Umbilical cord (tissue), 1 donor: ENCODE measurements at regions not wholly inside any gene's neighbourhood (a gene's known extent, or its start where the extent isn't known, plus 50 kb on each side); places are given as distances from the start of the nearest gene placed in this dataset.
A peak's percentile ranks its signal among the peaks of the same experiment; 100 is the strongest.

Experiments used
- DNase-seq: peaks from one replicate; pipeline ENCODE4 v3.0.0-alpha.2; 2015; ENCODE audit warnings: low spot score

DNA sequence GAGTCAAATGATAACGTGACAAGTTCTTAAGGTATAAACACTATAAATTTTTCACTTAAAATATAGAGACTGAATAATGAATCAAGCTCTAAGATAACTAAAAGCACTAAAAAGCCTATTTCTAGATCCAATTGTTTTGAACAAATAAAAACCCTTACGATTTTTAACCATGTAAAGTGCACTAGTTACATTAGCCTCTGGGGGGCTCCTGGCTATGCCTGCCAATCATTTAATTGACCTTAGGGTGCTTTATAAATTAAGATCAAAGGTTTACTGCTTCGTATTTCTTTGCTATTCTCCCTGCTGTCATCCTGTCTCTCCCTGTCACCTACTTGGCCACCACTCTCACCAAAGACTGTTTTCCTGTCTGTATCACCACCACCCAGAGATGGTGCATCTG, 133.4 kb downstream of the ESM1 start:
- DNase-seq: no peak

DNA sequence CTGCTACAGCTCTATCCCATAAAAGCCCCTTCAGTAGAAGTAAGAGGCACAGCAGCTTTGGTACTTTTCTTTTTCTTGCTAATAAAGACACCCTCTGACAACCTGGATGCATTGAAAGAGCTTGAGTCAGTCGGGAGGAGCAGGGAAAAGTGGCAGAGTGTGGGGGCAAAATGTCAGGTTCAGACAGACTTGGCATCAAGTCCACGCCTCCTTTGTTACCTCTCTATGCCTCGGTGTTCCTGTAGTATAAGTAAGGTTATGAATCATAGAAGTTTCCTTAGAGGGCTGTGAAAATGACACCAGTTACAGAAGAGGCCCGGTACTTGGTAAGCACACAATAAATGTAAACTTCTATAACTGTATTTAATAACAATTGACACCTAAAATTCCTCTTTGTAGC, 133.9 kb downstream of the ESM1 start:
- DNase-seq: no peak

DNA sequence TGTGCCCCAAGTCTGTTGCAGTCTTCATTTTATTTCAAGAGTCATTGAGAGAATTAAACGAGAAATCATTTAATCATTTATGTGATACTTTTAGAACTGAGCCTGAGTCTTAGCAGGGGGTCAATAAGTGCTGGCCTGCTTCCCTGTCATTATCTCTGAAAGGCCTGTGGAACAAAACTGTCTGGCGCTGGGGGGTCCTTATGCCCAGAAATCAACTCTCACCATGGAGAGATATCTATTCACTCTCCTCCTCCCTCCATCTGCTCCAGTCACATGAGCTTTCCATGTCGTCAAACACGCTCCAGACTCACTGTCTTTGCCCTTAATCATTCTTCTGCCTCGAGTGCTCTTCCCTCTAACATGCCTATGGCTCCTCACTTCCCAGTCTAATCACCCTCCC, 136.8 kb downstream of the ESM1 start:
- no peak for DNase-seq

DNA sequence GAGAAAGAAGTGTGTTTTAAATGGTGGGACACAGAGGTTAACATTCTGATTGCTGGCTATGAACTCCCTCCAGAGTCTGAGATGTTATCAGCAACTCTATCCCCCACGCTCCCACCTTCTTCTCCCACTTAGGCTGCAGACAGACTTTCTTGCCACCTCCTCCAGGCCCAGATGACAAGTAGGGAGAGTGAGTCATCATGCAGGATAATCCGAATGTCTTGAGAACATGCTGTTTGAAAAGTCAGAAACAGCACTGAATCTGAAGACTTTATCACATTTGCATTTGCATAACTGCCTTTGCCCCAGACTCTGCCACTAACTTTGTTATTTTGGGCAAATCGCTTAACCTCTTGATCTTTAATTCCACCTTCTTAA, 139.8 kb downstream of the ESM1 start:
- DNase-seq: no peak

DNA sequence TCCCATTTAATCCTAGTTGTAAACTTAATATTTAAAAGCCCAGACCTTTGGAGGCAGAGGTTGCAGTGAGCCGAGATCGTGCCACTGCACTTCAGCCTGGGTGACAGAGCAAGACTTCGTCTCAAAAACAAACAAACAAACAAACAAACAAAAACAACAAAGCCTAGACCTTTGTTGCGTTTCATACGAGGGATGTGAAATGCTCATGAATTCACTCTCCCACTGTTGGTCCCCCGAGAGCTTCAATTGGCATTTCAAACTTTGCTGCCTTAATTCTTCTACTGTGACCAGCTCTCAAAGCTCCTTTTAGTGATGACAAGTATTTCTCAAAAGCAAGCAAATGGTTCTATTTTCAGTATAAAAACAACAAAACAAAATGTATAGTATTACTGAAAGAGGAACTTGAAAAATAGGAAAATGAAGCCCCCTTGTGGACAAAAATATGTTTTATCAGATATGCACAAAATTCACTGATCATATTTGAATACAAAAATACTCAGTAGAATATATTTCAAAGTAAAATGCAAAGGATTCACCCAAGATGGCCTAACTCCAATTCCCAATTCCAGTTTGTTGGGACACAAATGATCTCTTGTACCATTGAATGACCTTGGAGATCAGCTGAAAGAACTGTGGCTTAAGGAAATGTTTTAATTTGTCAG, 140.4 kb downstream of the ESM1 start:
- DNase-seq: peak; percentile 73

DNA sequence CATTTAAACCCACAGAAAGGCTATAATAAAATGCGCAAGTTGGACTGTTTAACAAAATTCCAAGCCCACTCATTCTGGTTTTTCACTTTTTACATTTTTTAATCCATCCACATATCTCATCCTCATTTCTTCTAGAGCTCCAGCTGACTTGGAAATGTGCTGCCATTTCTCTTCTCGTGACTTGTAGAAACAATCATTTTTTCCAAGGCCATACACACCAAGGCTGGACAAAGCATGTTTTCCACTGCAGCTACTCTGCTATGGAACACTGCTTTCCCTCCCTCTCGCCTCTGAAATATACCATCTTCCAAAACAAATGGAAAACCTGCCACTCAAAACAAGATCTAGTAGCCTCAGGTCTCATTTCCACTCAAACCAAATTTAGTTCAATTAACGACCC, 141.1 kb downstream of the ESM1 start:
- DNase-seq: no peak

DNA sequence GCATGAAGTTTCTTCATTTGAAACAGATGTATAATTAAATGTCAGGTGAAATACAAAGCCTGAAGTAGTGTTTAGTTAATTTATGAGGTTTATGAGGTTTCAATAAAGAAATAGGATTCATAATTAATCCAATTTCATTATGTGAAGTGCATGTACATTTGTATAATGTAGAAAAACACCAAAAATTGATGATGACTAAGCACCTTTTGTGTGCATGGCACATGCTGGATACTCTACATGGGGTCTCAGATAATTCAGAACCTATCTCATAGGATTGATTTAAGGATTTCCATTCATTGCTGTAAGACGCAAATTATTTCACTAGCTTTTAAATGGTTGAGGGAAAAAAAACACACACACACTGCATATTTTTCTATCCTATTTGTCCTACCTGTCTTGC, 143.9 kb downstream of the ESM1 start:
- DNase-seq: no peak

DNA sequence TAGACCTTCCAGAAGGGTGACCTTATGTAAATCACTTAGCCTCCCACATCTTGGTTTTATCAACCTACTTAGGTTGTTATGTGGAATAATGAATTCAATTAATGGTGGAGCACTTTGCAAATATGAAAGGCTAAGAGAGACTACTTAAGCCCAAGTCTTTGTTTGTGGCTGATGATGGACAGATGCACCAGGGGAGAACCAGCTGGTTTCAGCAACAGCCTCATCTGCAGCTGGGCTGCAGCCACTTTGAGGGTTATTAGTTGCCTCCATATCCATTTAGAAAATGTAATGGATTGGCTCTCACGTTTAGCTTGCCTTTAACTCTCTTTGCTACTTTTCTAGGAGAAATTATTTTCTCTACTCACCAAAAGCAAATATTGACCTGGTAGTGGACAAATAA, 146.6 kb downstream of the ESM1 start:
- DNase-seq: no peak

DNA sequence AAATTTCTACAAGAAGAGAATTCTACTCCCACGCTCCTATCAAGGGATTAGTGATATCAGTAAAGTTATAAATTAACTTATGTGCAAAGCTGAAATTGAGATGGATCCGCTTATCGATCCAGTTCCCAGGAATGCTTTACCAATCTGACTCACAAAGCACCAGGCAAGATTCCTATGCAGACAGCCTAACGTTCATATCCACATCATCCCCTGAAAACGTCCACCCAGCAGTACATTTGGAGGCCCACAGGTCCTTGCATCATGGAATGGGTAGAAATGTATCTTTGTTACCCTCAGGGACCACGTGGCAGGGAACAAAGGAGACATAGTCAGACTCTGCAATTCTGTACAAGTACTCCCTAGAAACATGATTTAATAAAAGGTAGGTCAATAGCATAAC, 147.4 kb downstream of the ESM1 start:
- DNase-seq: no peak

DNA sequence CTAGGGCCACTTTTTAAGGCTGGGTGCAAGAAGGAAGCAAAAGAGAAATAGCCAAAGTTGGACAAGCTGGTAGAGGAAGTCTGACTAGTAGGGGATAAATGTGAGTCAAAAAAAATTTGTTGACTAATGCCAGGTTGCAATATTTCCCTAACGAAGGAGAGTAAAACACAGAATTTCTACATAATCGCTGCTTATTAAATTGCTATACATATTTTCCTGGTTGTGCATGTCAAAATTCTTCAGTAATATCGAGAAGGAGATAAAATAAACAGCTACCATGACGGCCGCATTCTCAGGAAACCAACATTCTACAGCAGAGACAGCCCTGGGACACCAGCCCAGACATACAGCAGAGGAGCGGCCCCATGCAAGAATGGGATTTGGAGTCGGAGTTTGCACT, 148.3 kb downstream of the ESM1 start:
- DNase-seq: no peak

DNA sequence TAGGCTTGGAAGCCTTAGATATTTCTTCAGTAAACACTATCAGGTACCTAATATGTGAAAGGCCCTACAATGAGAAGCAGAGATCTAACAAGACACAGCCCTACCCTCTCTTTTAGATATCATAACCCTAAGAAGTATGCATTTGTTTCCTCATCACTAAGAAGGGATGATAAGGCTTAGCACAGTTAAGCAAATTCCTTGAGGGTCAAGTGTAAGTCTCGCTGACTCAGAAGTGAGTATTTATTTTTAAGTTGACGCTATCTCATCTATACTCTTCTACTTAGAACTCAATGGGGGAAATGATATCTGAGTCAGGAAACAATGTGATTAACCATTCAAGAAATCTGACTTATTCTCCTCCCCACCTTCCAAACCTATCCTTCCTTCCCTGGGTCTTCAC, 149.7 kb downstream of the ESM1 start:
- DNase-seq: no peak

DNA sequence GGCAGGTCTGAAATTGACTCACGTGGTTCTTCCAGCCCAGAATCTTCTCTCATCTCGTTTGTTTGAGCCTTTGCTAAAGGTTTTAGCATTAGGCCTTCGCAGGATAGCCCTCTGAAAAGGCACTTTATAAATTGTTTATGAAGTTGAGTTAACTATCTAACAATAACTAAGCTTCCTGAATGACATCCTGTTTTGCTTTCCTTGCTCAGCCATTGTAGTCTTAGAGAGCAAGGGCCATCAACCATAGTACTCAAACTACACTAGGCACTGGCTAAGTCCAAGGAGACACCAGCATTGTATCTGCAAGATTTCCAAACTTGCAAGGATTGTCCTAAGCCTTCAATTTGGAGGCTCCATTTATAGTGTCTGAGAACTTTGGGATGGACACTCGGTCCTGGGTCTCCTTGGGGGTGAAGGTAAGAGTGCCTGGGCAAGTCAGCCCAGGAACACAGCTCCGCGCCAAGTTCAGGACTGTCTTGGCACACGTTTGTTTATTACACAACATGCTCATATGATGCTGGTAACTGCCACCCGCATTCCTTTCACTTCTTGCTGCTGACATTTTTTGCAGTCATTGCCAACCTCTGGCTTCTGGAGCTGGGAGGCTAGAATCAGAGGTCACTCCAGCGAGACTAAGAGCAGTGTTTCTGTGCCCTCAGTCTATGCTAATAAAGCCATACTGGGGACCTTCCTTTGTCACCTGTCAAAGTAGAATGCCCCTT, 151.1 kb downstream of the ESM1 start:
- DNase-seq: no peak

DNA sequence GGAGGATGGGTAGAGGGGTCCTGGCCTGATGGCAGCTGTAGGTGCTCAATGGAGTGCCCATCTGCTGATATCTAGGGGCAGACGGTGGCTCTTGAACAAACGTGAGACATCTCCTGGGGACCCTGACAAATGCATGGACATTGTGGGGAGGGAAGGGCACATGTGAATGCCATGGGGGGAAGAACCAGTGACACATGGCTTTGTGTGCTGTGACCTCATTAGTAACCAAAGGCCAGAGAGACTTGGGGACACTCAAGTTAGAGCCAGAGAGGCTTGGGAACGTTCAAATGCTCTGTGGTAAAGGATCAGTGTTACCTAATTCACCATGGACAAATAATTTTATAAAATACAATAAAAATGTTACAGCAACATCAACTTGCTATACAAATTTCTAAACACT, 151.8 kb downstream of the ESM1 start:
- no peak for DNase-seq

DNA sequence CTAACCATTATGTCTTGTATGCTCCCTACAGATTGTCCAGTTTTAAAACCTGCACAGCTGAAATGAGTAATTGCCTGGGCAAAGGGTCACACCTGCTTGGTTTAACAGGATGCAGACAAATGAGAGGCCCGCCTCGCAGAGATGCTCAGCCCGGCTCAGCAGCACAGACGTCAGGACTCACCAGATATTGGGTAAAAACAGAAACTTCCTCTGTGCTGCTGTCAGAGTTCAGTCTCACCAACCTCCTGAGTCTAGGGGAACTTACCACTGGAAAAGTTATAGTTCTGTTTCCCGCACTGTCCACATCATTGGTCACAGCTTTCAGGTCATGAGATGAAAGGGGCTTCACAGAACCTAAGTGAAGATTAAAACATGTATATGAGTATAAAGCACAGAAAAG, 152.5 kb downstream of the ESM1 start:
- peak; percentile 20 for DNase-seq

DNA sequence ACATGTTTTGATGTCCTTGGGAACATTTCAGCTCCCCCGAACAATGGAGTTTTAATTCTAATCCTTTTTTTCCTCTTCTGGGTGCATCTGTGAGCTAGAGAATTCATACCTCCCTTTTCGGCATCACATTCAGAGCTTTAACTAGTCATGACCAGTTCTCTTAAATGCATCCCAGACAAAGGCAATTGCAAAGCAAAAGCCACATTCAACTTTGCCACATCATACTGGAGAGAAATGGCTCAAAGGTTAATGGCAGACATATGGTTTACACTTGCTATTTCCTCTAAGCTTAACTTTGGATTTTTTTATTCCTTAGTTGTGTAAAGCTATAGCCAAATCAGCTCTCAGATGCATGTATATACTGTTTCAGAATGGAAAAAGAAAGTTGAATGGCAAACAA, 153.3 kb downstream of the ESM1 start:
- no peak for DNase-seq

DNA sequence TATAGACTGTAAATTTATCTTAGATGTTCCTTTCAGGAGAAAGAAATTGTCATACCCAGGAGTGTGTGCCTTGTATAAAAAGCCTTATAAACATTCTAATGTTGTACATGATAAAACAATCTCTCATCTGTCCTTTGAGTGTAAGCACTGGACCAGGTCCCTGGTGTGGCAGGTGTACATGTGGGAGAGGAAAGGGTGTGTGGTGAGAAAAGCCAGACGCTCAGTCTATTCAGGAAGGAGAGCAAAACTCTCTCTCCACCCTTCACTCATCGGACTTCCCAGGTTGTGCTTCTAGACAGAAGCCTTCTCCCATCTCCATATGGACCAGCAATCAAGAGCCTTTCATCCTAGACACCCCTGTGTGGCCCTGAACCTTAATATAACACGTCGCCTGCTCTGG, 154.2 kb downstream of the ESM1 start:
- no peak for DNase-seq

DNA sequence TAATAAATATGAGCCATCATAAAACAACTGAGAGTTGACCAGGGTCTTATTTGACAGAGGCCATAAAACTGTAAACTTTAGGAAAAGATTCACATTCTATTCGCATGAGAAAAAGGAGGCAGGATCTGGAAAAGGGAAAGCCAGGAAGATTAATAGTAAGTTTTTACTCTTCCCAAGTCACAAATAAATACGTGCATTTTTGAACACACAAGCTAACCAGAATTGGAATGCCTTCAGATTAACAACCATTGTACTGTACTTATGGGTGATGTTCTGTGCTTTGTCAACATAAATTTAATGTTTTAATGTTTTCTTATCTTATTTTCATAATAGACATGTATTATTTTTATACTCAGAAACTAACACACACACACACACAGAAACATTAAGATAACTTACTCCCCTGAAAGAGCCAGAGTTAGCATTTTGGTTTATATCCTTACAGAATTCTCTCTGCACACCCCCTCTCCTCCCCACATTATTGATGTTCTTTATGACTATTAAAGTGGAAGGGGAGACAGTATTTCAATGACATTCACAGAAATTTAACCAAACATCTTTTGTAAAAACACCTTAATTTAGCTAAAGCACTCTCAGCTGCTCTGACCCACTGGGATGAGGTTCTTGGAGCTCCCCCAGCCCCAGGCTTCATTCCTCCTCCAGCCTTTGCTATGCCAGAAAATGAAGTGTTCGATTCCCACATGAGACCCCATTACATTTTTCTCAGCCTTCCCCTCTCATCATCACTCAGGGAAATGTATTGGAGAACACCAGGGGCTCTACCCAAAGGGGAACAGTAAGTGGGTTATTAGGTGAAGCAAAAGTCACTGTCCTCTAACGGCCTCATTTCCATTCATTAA, 155.5 kb downstream of the ESM1 start:
- peak; percentile 57 for DNase-seq

DNA sequence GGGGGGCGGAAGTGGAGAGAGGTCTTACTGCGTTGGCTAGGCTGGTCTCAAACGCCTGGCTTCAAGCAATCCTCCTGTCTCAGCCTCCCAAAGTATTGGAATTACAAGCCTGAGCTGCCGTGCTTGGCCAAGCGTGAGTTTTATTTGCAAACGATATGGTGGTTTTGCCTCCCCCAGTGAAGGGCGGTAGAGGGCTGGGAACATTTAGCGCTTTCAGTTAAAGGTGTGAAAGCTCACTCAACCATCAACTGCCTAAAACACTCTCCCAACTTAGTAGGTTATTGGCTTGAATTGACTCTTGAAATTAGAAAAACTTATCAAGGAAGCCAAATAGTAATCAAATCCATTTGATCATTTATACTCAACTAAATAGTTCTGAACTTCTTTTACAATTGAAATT, 156.3 kb downstream of the ESM1 start:
- DNase-seq: no peak

DNA sequence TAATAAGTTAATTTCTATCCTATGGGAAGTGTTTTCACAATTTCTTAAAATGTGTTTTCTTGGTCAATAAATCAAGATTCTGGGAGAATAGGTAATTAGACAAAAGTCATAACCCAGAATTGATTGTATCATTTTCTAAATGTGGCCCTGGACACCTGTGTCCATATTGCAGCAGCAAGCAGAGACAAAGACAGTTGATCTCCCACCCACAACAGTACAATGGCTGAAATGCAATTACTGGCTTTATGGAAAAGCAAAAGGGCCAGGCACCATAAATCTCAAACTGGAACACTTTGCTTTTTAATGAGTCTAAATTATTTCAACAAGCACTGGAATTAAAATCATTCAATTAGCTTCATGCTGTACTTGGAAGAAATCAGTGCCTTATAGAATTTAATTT, 157.2 kb downstream of the ESM1 start:
- DNase-seq: no peak

DNA sequence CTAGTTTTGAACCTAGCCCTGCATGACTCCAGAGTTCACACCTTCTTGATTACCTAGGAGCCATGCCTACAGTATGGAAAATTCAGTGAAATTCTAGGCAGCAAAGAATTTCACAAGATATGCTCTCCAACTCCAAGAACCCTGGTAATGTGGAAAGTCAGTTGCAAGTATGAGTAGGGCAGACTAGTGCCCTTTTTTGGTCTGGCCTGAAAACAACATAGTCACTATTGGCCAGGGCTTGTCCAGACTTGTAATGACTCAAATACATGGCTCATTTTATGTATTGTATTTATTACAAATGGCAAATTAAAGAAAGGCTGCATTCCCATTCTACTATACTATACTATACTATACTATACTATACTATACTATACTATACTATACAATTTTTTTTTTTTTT, 160.4 kb downstream of the ESM1 start:
- DNase-seq: no peak

DNA sequence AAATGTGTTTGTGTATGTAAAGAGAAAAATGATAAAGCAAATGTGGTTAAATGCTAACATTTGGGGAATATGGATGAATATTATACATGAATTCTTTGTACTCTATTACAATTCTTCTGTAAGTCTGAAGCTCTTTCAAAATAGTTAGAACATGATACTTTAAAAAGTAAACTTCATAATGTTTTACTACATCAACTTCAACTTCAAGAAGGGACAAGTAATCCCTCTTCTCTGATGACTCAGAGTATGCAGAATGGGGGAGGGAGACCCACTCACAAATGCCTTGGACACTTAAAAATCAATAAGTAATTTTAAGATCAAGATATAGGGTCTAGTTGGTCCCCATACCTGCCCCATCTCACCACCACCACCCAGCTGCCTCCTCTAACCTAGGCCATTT, 162.4 kb downstream of the ESM1 start:
- no peak for DNase-seq

DNA sequence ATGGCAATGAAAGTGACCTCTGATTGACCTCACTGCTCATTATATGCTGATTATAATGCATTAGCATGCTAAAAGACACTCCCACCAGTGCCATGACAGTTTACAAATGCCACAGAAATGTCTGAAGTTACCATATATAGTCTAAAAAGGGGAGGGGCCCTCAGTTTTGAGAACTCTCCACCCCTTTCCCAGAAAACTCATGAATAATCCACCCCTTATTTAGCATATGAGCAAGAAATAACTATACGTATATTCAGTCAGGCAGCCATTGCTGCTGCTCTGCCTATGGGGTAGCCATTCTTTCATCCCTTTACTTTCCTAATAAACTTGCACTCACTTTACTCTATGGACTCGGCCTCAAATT, 163.1 kb downstream of the ESM1 start:
- DNase-seq: no peak
